ENCODE measurements at regions not wholly inside any gene's neighbourhood (a gene's known extent, or its start where the extent isn't known, plus 50 kb on each side); places are given as distances from the start of the nearest gene placed in this dataset.

DNA sequence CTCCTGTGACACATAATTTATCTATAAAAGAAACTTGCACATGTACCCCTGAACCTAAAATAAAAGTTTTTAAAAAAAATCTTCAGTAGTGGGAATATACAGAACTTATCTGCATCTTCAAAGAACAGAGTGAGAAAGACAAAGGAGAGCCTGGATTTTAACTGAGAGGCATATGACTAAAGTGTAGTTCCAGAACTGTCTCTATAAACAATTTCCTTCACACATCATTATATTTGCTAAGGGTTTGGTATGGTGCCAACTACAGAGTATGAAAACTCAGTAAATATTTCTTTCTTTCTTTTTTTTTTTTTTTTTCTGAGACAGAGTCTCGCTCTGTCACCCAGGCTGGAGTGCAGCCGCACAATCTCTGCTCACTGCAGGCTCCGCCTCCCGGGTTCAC is 49.9 kb upstream of the NFKB1 start:
- TF ChIP-seq, protein P1, sequence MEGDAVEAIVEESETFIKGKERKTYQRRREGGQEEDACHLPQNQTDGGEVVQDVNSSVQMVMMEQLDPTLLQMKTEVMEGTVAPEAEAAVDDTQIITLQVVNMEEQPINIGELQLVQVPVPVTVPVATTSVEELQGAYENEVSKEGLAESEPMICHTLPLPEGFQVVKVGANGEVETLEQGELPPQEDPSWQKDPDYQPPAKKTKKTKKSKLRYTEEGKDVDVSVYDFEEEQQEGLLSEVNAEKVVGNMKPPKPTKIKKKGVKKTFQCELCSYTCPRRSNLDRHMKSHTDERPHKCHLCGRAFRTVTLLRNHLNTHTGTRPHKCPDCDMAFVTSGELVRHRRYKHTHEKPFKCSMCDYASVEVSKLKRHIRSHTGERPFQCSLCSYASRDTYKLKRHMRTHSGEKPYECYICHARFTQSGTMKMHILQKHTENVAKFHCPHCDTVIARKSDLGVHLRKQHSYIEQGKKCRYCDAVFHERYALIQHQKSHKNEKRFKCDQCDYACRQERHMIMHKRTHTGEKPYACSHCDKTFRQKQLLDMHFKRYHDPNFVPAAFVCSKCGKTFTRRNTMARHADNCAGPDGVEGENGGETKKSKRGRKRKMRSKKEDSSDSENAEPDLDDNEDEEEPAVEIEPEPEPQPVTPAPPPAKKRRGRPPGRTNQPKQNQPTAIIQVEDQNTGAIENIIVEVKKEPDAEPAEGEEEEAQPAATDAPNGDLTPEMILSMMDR (IDR thresholded peaks at IDR 0.05; ENCODE audit: low read depth, low read length): no peak
- no peak for TF ChIP-seq EZH2phosphoT487 (IDR thresholded peaks at IDR 0.05; ENCODE audit: low read depth)

All from OCI-LY3 (cell line).